GM12878 (cell line): ENCODE measurements at regions not wholly inside any gene's neighbourhood (a gene's known extent, or its start where the extent isn't known, plus 50 kb on each side); places are given as distances from the start of the nearest gene placed in this dataset.

Experiments used
- ATAC-seq: fragments of 200-7000 bp; cut with Tn5 transposase; 3 replicates; pipeline ENCODE4 v1.9.1; 2020; ENCODE audit warnings: mild to moderate bottlenecking, moderate library complexity
- BruUV-seq: library from RNA; stranded (reverse); fragments of 400-500 nt; replicated peaks from 2 replicates; lab custom pipeline; 2021; lab: Mats Ljungman, UMichigan
- CTCF ChIA-PET: fragments of 300-600 bp; sonication (Branson Sonifier 250); formaldehyde crosslinking; extraction: SDS; loops from one replicate; lab custom pipeline; 2021; ENCODE audit warnings: inconsistent platforms; lab: Yijun Ruan, JAX
- POLR2A ChIA-PET: fragments of 350-600 bp; formaldehyde crosslinking; extraction: SDS; loops from one replicate; lab custom pipeline; 2021; ENCODE audit warnings: inconsistent platforms; lab: Charles Lee
- RAD21 ChIA-PET: fragments of 300-600 bp; sonication (Branson Sonifier 250); formaldehyde crosslinking; loops from one replicate; lab custom pipeline; 2023; ENCODE audit warnings: antibody characterized with exemption; ENCODE audit not compliant: unreplicated experiment; lab: Charles Lee
- SMC1A ChIA-PET: fragments of 300-600 bp; sonication (Branson Sonifier 250); formaldehyde crosslinking; loops from one replicate; lab custom pipeline; 2023; ENCODE audit not compliant: unreplicated experiment, uncharacterized antibody; lab: Charles Lee
- DNase-seq: peaks from one replicate; pipeline ENCODE4 v3.0.0-alpha.2; 2011; ENCODE audit warnings: low read depth, low spot score
- FAIRE-seq: peaks from 3 replicates; lab custom pipeline; 2011; peaks lifted over from hg19 to GRCh38; lab: Jason Lieb, UNC
- H2AFZ ChIP-seq: 2 replicates; pipeline ENCODE4 v1.6.0; 2011; ENCODE audit warnings: low read depth, low read length, control low read depth; ENCODE audit not compliant: control insufficient read depth
- H3K27ac ChIP-seq: 2 replicates; pipeline ENCODE4 v1.5.1; 2011; ENCODE audit warnings: control low read depth; ENCODE audit not compliant: control insufficient read depth, insufficient read depth
- H3K27me3 ChIP-seq, 2 experiments: replicated peaks in 1 of 2; 2 replicates each; pipeline versions ENCODE4 v1.6.0 to v1.6.1; 2011; ENCODE audit warnings: low read length in 1 of 2; ENCODE audit not compliant: control insufficient read depth in 2 of 2, insufficient read depth in 2 of 2
- H3K36me3 ChIP-seq, 2 experiments: 2 replicates each; pipeline ENCODE4 v1.5.1; 2011; ENCODE audit warnings: low read length in 1 of 2; ENCODE audit not compliant: control insufficient read depth in 2 of 2, insufficient read depth in 2 of 2
- H3K4me1 ChIP-seq: 2 replicates; pipeline ENCODE4 v1.6.1; 2011; ENCODE audit warnings: mild to moderate bottlenecking, low read length, moderate library complexity, mixed read lengths; ENCODE audit not compliant: control insufficient read depth, insufficient read depth
- H3K4me2 ChIP-seq: 2 replicates; pipeline ENCODE4 v1.6.0; 2011; ENCODE audit warnings: control low read depth; ENCODE audit not compliant: control insufficient read depth, insufficient read depth
- H3K4me3 ChIP-seq: fragments of 200-600 bp; sonication (generic); 2 replicates; pipeline ENCODE4 v1.5.1; 2016
- H3K79me2 ChIP-seq: 2 replicates; pipeline ENCODE4 v1.6.0; 2011; ENCODE audit warnings: low read length; ENCODE audit not compliant: control insufficient read depth, insufficient read depth
- H3K9ac ChIP-seq: 2 replicates; pipeline ENCODE4 v1.8.0; 2011; ENCODE audit warnings: low read length, control low read depth, mixed read lengths; ENCODE audit not compliant: control insufficient read depth, insufficient read depth
- H3K9me3 ChIP-seq: replicated peaks from 3 replicates; pipeline ENCODE4 v1.5.1; 2011; ENCODE audit warnings: mild to moderate bottlenecking, low read length; ENCODE audit not compliant: control insufficient read depth, insufficient read depth
- H4K20me1 ChIP-seq: 2 replicates; pipeline ENCODE4 v1.6.0; 2011; ENCODE audit not compliant: control insufficient read depth, insufficient read depth
- ATF7 ChIP-seq: fragments of 450-650 bp; IDR thresholded peaks from 2 replicates; pipeline ENCODE4 v1.6.1; 2016; ENCODE audit warnings: low read depth, mild to moderate bottlenecking
- CBFB ChIP-seq: IDR thresholded peaks from 2 replicates; pipeline ENCODE4 v1.6.1; 2016; ENCODE audit warnings: antibody characterized with exemption, low read depth
- CHD1 ChIP-seq: IDR thresholded peaks from 2 replicates; pipeline ENCODE4 v1.6.1; 2012; ENCODE audit warnings: low read depth, low read length, improper control_type of control experiment
- CTCF ChIP-seq, 3 experiments: IDR thresholded peaks in 2 of 3; conservative IDR thresholded peaks in 1 of 3; 2 replicates each; pipeline ENCODE4 v1.5.1; 2011; ENCODE audit warnings: low read depth in 3 of 3, low read length in 3 of 3, mild to moderate bottlenecking in 3 of 3, control low read depth in 2 of 3, moderate library complexity in 2 of 3, inconsistent platforms in 1 of 3, mixed read lengths in 1 of 3; ENCODE audit not compliant: control insufficient read depth in 2 of 3, insufficient read depth in 1 of 3; ENCODE audit errors: extremely low read depth in 1 of 3
- FOS ChIP-seq: IDR thresholded peaks from 3 replicates; pipeline ENCODE4 v1.6.1; 2011; ENCODE audit warnings: borderline replicate concordance; ENCODE audit not compliant: insufficient read length; ENCODE audit errors: extremely low read depth
- FOXM1 ChIP-seq: IDR thresholded peaks from 2 replicates; pipeline ENCODE4 v1.6.1; 2012; ENCODE audit warnings: low read depth, mild to moderate bottlenecking, inconsistent platforms, low read length, moderate library complexity
- IKZF2 ChIP-seq, 2 experiments: fragments of 450-650 bp; IDR thresholded peaks; 2 replicates each; pipeline ENCODE4 v1.6.1; 2017; ENCODE audit warnings: mild to moderate bottlenecking in 2 of 2, moderate library complexity in 2 of 2
- IRF4 ChIP-seq: IDR thresholded peaks from 2 replicates; pipeline ENCODE4 v1.6.1; 2011; ENCODE audit warnings: low read depth, low read length
- NFIC ChIP-seq: IDR thresholded peaks from 2 replicates; pipeline ENCODE4 v1.6.1; 2012; ENCODE audit warnings: low read depth, mild to moderate bottlenecking, inconsistent platforms, low read length, moderate library complexity
- POLR2A ChIP-seq: IDR thresholded peaks from 2 replicates; pipeline ENCODE4 v1.6.1; 2011; ENCODE audit warnings: low read depth, mild to moderate bottlenecking, low read length
- POU2F2 ChIP-seq: IDR thresholded peaks from 3 replicates; pipeline ENCODE4 v1.6.1; 2011; ENCODE audit warnings: low read depth, mild to moderate bottlenecking, low read length, borderline replicate concordance
- RFX5 ChIP-seq: IDR thresholded peaks from 2 replicates; pipeline ENCODE4 v1.6.1; 2011; ENCODE audit warnings: low read depth, low read length, improper control_type of control experiment
- SIX5 ChIP-seq: IDR thresholded peaks from 2 replicates; pipeline ENCODE4 v1.6.1; 2011; ENCODE audit warnings: mild to moderate bottlenecking, low read depth, low read length, moderate library complexity; ENCODE audit not compliant: severe bottlenecking
- SMAD5 ChIP-seq: IDR thresholded peaks from 2 replicates; pipeline ENCODE4 v1.6.1; 2016; ENCODE audit warnings: antibody characterized with exemption, low read depth
- TAF1 ChIP-seq: IDR thresholded peaks from 2 replicates; pipeline ENCODE4 v1.6.1; 2011; ENCODE audit warnings: mild to moderate bottlenecking, low read depth, low read length, borderline replicate concordance
- ZBED1 ChIP-seq: IDR thresholded peaks from 2 replicates; pipeline ENCODE4 v1.6.1; 2016; ENCODE audit warnings: borderline replicate concordance
- ZBTB4 ChIP-seq: fragments of 450-650 bp; formaldehyde crosslinking; IDR thresholded peaks from 2 replicates; pipeline ENCODE4 v1.4.0; 2022; ENCODE audit warnings: mild to moderate bottlenecking, moderate library complexity
- ZNF384 ChIP-seq: IDR thresholded peaks from 2 replicates; pipeline ENCODE4 v1.6.1; 2012; ENCODE audit warnings: low read depth, mild to moderate bottlenecking, low read length, improper control_type of control experiment, borderline replicate concordance
- WGBS: methylation state at CpG from one replicate; pipeline ENCODE4 v1.1.6; 2016; ENCODE audit warnings: low lambda C conversion rate; ENCODE audit not compliant: insufficient replicate concordance, insufficient coverage; ENCODE audit errors: missing lambda C conversion rate; 5-methylcytosine and 5-hydroxymethylcytosine counted together
- in situ Hi-C: fragments of 300-500 bp; cut with MboI; formaldehyde crosslinking; loops from 9 replicates; pipeline ENCODE4 v1.14.3; 2018; ENCODE audit warnings: mixed read lengths
- intact Hi-C: fragments of 100-400 bp; cut with micrococcal nuclease; formaldehyde crosslinking; loops from one replicate; pipeline ENCODE4 v1.14.2; 2022; ENCODE audit not compliant: unreplicated experiment
- TF ChIP-seq, protein P1 (sequence below): IDR thresholded peaks from 2 replicates; pipeline ENCODE4 v1.6.1; 2011; ENCODE audit warnings: low read depth, low read length, improper control_type of control experiment, borderline replicate concordance

GRCh38 chr2:221767106-221768012, 195.3 kb upstream of the EPHA4 start (continued):
- TF ChIP-seq ZBTB4, result no peak
- TF ChIP-seq, all 136 proteins: peak for 0

GRCh38 chr2:221762496-221762895, 190.4 kb upstream of the EPHA4 start:
- in situ Hi-C loops (no loop called here), intact Hi-C loops (no loop called here)
- no peak for DNase-seq
- H3K9me3 ChIP-seq, result no peaks in the 10 kb centered on the region
- H3K4me3 ChIP-seq, result no peak overlapping the region
- no peak overlapping the region for H2AFZ ChIP-seq
- ATAC-seq, result no peak
- H3K4me1 ChIP-seq, result no peaks in the 10 kb centered on the region
- 0% methylated on average over 1 of the region's 1 CpG for WGBS
- no TSS peak for BruUV-seq
- no peaks in the 10 kb centered on the region for H3K79me2 ChIP-seq
- no peak overlapping the region for H3K9ac ChIP-seq
- ChIA-PET RAD21 (no interaction called here), CTCF (no interaction called here), SMC1A (no interaction called here), POLR2A (no interaction called here)
- FAIRE-seq, result no peak
- H3K4me2 ChIP-seq, result no peak overlapping the region
- no peaks in the 10 kb centered on the region for H3K27me3 ChIP-seq
- no peaks in the 10 kb centered on the region for H4K20me1 ChIP-seq
- no peaks in the 10 kb centered on the region for H3K36me3 ChIP-seq
- H3K27ac ChIP-seq, result no peak overlapping the region
- no peak for TF ChIP-seq SMAD5
- TF ChIP-seq POU2F2, result no peak
- no peak for TF ChIP-seq IKZF2 (IDR thresholded peaks at IDR 0.05)
- TF ChIP-seq ZNF384, result no peak
- TF ChIP-seq TAF1, result no peak
- TF ChIP-seq ZBED1, result no peak
- no peak for TF ChIP-seq FOXM1
- TF ChIP-seq NFIC, result no peak
- no peak for TF ChIP-seq CTCF (IDR thresholded peaks at IDR 0.05 in 2 of 3, conservative IDR thresholded peaks at IDR 0.05 in 1 of 3; ENCODE audit: control insufficient read depth in 2 of 3, extremely low read depth in 1 of 3, insufficient read depth in 1 of 3, low read depth in 3 of 3, low read length in 3 of 3)
- TF ChIP-seq SIX5, result no peak
- no peak for TF ChIP-seq RFX5
- no peak for TF ChIP-seq IRF4
- TF ChIP-seq CHD1, result no peak
- TF ChIP-seq POLR2A, result no peak
- TF ChIP-seq, protein P1, sequence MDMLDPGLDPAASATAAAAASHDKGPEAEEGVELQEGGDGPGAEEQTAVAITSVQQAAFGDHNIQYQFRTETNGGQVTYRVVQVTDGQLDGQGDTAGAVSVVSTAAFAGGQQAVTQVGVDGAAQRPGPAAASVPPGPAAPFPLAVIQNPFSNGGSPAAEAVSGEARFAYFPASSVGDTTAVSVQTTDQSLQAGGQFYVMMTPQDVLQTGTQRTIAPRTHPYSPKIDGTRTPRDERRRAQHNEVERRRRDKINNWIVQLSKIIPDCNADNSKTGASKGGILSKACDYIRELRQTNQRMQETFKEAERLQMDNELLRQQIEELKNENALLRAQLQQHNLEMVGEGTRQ, result no peak
- TF ChIP-seq FOS, result no peak
- TF ChIP-seq ATF7, result no peak
- TF ChIP-seq CBFB, result no peak
